GM23338 (cell line): ENCODE measurements at regions not wholly inside any gene's neighbourhood (a gene's known extent, or its start where the extent isn't known, plus 50 kb on each side); places are given as distances from the start of the nearest gene placed in this dataset.

Experiments used
- ATAC-seq: fragments of 200-7000 bp; cut with Tn5 transposase; 3 replicates; pipeline ENCODE4 v1.9.1; 2020
- DNase-seq: peaks from one replicate; pipeline ENCODE4 v3.0.0-alpha.2; 2015; ENCODE audit warnings: low spot score
- H2AFZ ChIP-seq: fragments of 200-600 bp; sonication (generic); 2 replicates; pipeline ENCODE4 v1.8.0; 2016; ENCODE audit warnings: antibody characterized with exemption, mild to moderate bottlenecking, moderate library complexity
- H3F3A ChIP-seq: fragments of 200-600 bp; sonication (generic); replicated peaks from 2 replicates; pipeline ENCODE4 v1.8.0; 2017; ENCODE audit warnings: antibody characterized with exemption, mixed run types, low read depth
- H3K27ac ChIP-seq: fragments of 200-600 bp; sonication (generic); 2 replicates; pipeline ENCODE4 v1.6.1; 2016; ENCODE audit warnings: low read depth
- H3K27me3 ChIP-seq: fragments of 200-600 bp; sonication (generic); 2 replicates; pipeline ENCODE4 v1.8.0; 2016; ENCODE audit warnings: mild to moderate bottlenecking, mixed run types, moderate library complexity; ENCODE audit not compliant: insufficient read depth
- H3K36me3 ChIP-seq: fragments of 200-600 bp; sonication (generic); 2 replicates; pipeline ENCODE4 v1.8.0; 2016; ENCODE audit warnings: mild to moderate bottlenecking; ENCODE audit not compliant: insufficient read depth
- H3K4me1 ChIP-seq: fragments of 200-600 bp; sonication (generic); 2 replicates; pipeline ENCODE4 v1.8.0; 2016; ENCODE audit warnings: mild to moderate bottlenecking, moderate library complexity; ENCODE audit not compliant: insufficient read depth
- H3K4me2 ChIP-seq: fragments of 200-600 bp; sonication (generic); 2 replicates; pipeline ENCODE4 v1.7.1; 2017; ENCODE audit warnings: mixed run types
- H3K4me3 ChIP-seq: fragments of 200-600 bp; sonication (generic); 2 replicates; pipeline ENCODE4 v1.6.1; 2016; ENCODE audit warnings: mixed run types
- H3K79me2 ChIP-seq: fragments of 200-600 bp; sonication (generic); replicated peaks from 2 replicates; pipeline ENCODE4 v1.8.0; 2017; ENCODE audit warnings: mild to moderate bottlenecking; ENCODE audit not compliant: insufficient read depth
- H3K9me2 ChIP-seq: fragments of 200-600 bp; sonication (generic); 2 replicates; pipeline ENCODE4 v1.8.0; 2017; ENCODE audit not compliant: insufficient read depth
- H4K20me1 ChIP-seq: fragments of 200-600 bp; sonication (generic); replicated peaks from 2 replicates; pipeline ENCODE4 v1.8.0; 2017; ENCODE audit warnings: mild to moderate bottlenecking; ENCODE audit not compliant: insufficient read depth
- H3K27ac Mint-ChIP-seq: 2 replicates; pipeline ENCODE4 v1.8.0; 2020; ENCODE audit warnings: inconsistent platforms, mild to moderate bottlenecking, moderate library complexity, mixed read lengths
- H3K27me3 Mint-ChIP-seq: 3 replicates; pipeline ENCODE4 v1.8.0; 2022; ENCODE audit warnings: low read depth, mild to moderate bottlenecking, moderate library complexity, mixed read lengths, inconsistent platforms; ENCODE audit not compliant: insufficient read depth, poor library complexity
- H3K36me3 Mint-ChIP-seq: 3 replicates; pipeline ENCODE4 v1.8.0; 2021; ENCODE audit warnings: low read depth, mild to moderate bottlenecking, inconsistent platforms, moderate library complexity, mixed read lengths
- H3K4me1 Mint-ChIP-seq: 3 replicates; pipeline ENCODE4 v1.8.0; 2020; ENCODE audit warnings: mild to moderate bottlenecking, inconsistent platforms, mixed read lengths
- H3K4me3 Mint-ChIP-seq: 3 replicates; pipeline ENCODE4 v1.8.0; 2021; ENCODE audit warnings: moderate library complexity, mild to moderate bottlenecking, inconsistent platforms, mixed read lengths
- H3K9me3 Mint-ChIP-seq: 3 replicates; pipeline ENCODE4 v1.8.0; 2020; ENCODE audit warnings: moderate library complexity, mild to moderate bottlenecking, inconsistent platforms, mixed read lengths
- CREB1 ChIP-seq: fragments of 250-450 bp; sonication (Bioruptor Pico); IDR thresholded peaks from 2 replicates; pipeline ENCODE4 v1.5.0; 2020; ENCODE audit warnings: low read depth, mild to moderate bottlenecking, moderate library complexity
- CTCF ChIP-seq, 2 experiments: fragments of 200-600 bp in 1 of 2; sonication (generic) in 1 of 2; conservative IDR thresholded peaks; 2 replicates each; pipeline versions ENCODE4 v1.5.1 to v1.6.1; 2016 to 2017; ENCODE audit warnings: antibody characterized with exemption in 2 of 2, low read depth in 2 of 2, mild to moderate bottlenecking in 2 of 2, moderate library complexity in 1 of 2
- EZH2 ChIP-seq: fragments of 200-600 bp; sonication (generic); IDR thresholded peaks from one replicate; pipeline ENCODE4 v1.8.0; 2017; ENCODE audit warnings: antibody characterized with exemption, mild to moderate bottlenecking, low read depth; ENCODE audit not compliant: unreplicated experiment
- EZH2phosphoT487 ChIP-seq: fragments of 200-600 bp; sonication (generic); IDR thresholded peaks from one replicate; pipeline ENCODE4 v1.8.1; 2018; ENCODE audit warnings: antibody characterized with exemption; ENCODE audit not compliant: unreplicated experiment
- JUNB ChIP-seq: IDR thresholded peaks from one replicate; pipeline ENCODE4 v1.6.1; 2016; ENCODE audit warnings: antibody characterized with exemption; ENCODE audit not compliant: unreplicated experiment
- NANOG ChIP-seq: IDR thresholded peaks from 2 replicates; pipeline ENCODE4 v1.6.1; 2016; ENCODE audit warnings: antibody characterized with exemption, borderline replicate concordance
- POLR2AphosphoS5 ChIP-seq: IDR thresholded peaks from 2 replicates; pipeline ENCODE4 v1.6.1; 2016; ENCODE audit warnings: antibody characterized with exemption, low read depth
- REST ChIP-seq: IDR thresholded peaks from one replicate; pipeline ENCODE4 v1.6.1; 2018; ENCODE audit warnings: antibody characterized with exemption; ENCODE audit not compliant: unreplicated experiment
- STAT1 ChIP-seq: IDR thresholded peaks from one replicate; pipeline ENCODE4 v1.6.1; 2016; ENCODE audit warnings: antibody characterized with exemption; ENCODE audit not compliant: unreplicated experiment
- ZNF114 ChIP-seq: fragments of 250-450 bp; sonication (Bioruptor Pico); IDR thresholded peaks from 2 replicates; pipeline ENCODE4 v1.5.0; 2020; ENCODE audit warnings: mild to moderate bottlenecking, moderate library complexity
- ZNF331 ChIP-seq: fragments of 250-450 bp; sonication (Bioruptor Pico); IDR thresholded peaks from 2 replicates; pipeline ENCODE4 v1.5.0; 2020; ENCODE audit warnings: low read depth, mild to moderate bottlenecking, moderate library complexity
- ZNF462 ChIP-seq: fragments of 250-450 bp; sonication (Bioruptor Pico); IDR thresholded peaks from 2 replicates; pipeline ENCODE4 v1.5.0; 2020; ENCODE audit warnings: mild to moderate bottlenecking, moderate library complexity
- TF ChIP-seq, protein P1 (sequence below): IDR thresholded peaks from 2 replicates; pipeline ENCODE4 v1.6.1; 2016; ENCODE audit warnings: antibody characterized with exemption

DNA sequence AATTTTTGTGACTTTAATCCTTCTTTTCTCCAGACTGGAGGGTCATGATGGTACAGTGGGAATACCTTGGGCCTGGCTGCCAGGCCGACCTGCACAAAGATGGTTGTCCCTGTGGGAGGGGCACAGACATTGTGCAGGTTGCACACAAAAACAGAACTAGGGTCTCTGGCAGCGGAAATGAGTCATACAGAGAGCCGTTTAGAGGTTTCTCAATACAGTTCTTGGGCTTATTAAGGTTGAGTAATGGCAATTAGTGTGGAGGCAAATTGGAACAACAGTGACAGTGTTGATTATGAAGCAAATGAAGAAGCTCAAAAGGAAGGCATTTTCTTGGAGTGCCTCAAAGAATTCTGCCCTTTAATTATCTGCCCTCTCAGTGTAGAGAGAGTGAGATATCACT lies 173.6 kb downstream of the TENT4A start:
- H3K9me2 ChIP-seq, result peaks cover 13% of the 10 kb centered on the region; the same call in 1 of the 2 replicates
- no peak overlapping the region for H3K4me2 ChIP-seq
- no peak overlapping the region for H3K27ac ChIP-seq
- TF ChIP-seq POLR2AphosphoS5 (no peak), EZH2 (no peak), CTCF (conservative IDR thresholded peaks at IDR 0.05; ENCODE audit: low read depth in 2 of 2) (no peak), ZNF462 (no peak), STAT1 (no peak), JUNB (no peak), ZNF114 (no peak), CREB1 (CRISPR knock-in tag) (no peak), EZH2phosphoT487 (no peak), ZNF331 (CRISPR knock-in tag) (no peak), NANOG (no peak), REST (no peak)
- TF ChIP-seq, protein P1, sequence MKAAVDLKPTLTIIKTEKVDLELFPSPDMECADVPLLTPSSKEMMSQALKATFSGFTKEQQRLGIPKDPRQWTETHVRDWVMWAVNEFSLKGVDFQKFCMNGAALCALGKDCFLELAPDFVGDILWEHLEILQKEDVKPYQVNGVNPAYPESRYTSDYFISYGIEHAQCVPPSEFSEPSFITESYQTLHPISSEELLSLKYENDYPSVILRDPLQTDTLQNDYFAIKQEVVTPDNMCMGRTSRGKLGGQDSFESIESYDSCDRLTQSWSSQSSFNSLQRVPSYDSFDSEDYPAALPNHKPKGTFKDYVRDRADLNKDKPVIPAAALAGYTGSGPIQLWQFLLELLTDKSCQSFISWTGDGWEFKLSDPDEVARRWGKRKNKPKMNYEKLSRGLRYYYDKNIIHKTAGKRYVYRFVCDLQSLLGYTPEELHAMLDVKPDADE, result no peak
- Mint-ChIP-seq H3K4me3 (no peak overlapping the region), H3K9me3 (peaks cover 38% of the 10 kb centered on the region), H3K36me3 (peaks cover 7% of the 10 kb centered on the region; the same call in 2 of the 3 replicates), H3K4me1 (no peaks in the 10 kb centered on the region), H3K27ac (no peak overlapping the region), H3K27me3 (peaks cover 2% of the 10 kb centered on the region)
- H3K79me2 ChIP-seq, result no peaks in the 10 kb centered on the region
- no peaks in the 10 kb centered on the region for H3K4me1 ChIP-seq
- no peak overlapping the region for H2AFZ ChIP-seq
- DNase-seq, result no peak
- no peak overlapping the region for H3K4me3 ChIP-seq
- ATAC-seq, result no peak
- no peaks in the 10 kb centered on the region for H4K20me1 ChIP-seq
- no peaks in the 10 kb centered on the region; the same call in 1 of the 2 replicates for H3K36me3 ChIP-seq
- H3K27me3 ChIP-seq, result no peaks in the 10 kb centered on the region
- no peaks in the 10 kb centered on the region for H3F3A ChIP-seq
